Suprapubic skin (tissue), 4 donors: ENCODE measurements at regions not wholly inside any gene's neighbourhood (a gene's known extent, or its start where the extent isn't known, plus 50 kb on each side); places are given as distances from the start of the nearest gene placed in this dataset.

Experiments
- EP300 ChIP-seq: sonication (generic); formaldehyde crosslinking; IDR thresholded peaks from one replicate; pipeline ENCODE4 v1.6.1; 2017; ENCODE audit warnings: antibody characterized with exemption
- POLR2A ChIP-seq, 2 donors: fragments of 450-650 bp; IDR thresholded peaks; one replicate each; pipeline ENCODE4 v1.6.1; 2017; ENCODE audit warnings: antibody characterized with exemption in 2 of 2, mild to moderate bottlenecking in 2 of 2, moderate library complexity in 2 of 2
- POLR2AphosphoS5 ChIP-seq, 3 donors: sonication (generic); formaldehyde crosslinking; IDR thresholded peaks; one replicate each; pipeline ENCODE4 v1.6.1; 2017; ENCODE audit warnings: antibody characterized with exemption in 3 of 3
- TF ChIP-seq, protein P1 (sequence below), 2 donors: fragments of 200-600 bp in 1 of 2; fragments of 450-650 bp in 1 of 2; sonication (generic) in 1 of 2; IDR thresholded peaks; one replicate each; pipeline ENCODE4 v1.5.1; 2016 to 2019; ENCODE audit warnings: antibody characterized with exemption in 2 of 2, mild to moderate bottlenecking in 1 of 2, moderate library complexity in 1 of 2

DNA sequence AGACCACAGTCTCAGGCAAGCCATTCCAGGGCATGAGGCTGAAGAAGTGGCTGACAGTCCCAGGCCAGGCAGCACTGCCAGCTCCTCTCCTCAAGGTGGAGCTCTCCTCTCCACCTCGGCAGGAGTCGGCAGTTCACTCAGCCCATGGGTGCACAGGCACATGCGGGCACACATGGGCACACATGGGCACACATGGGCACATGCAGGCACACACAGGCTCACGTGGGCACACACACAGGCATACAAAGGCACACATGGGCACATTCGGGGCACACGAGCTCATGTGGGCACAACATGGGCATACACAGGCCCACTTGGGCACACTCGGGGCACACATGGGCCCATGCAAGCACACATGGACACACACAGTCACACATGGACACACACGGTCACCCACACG, 65.3 kb upstream of the TAF1B start:
- TF ChIP-seq POLR2A (IDR thresholded peaks at IDR 0.05): no peak
- TF ChIP-seq, protein P1, sequence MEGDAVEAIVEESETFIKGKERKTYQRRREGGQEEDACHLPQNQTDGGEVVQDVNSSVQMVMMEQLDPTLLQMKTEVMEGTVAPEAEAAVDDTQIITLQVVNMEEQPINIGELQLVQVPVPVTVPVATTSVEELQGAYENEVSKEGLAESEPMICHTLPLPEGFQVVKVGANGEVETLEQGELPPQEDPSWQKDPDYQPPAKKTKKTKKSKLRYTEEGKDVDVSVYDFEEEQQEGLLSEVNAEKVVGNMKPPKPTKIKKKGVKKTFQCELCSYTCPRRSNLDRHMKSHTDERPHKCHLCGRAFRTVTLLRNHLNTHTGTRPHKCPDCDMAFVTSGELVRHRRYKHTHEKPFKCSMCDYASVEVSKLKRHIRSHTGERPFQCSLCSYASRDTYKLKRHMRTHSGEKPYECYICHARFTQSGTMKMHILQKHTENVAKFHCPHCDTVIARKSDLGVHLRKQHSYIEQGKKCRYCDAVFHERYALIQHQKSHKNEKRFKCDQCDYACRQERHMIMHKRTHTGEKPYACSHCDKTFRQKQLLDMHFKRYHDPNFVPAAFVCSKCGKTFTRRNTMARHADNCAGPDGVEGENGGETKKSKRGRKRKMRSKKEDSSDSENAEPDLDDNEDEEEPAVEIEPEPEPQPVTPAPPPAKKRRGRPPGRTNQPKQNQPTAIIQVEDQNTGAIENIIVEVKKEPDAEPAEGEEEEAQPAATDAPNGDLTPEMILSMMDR (IDR thresholded peaks at IDR 0.05): peak in 1 of 2 donors; percentile 60
- TF ChIP-seq POLR2AphosphoS5 (IDR thresholded peaks at IDR 0.05): no peak
- TF ChIP-seq EP300: no peak
